SK-N-SH (cell line): ENCODE measurements at regions not wholly inside any gene's neighbourhood (a gene's known extent, or its start where the extent isn't known, plus 50 kb on each side); places are given as distances from the start of the nearest gene placed in this dataset.

Source experiments
- CTCF ChIA-PET: fragments of 300-600, 350-600 bp; formaldehyde crosslinking; extraction: SDS; loops from one replicate; lab custom pipeline; 2021; lab: Yijun Ruan, JAX
- POLR2A ChIA-PET: fragments of 350-600 bp; sonication (Branson Sonifier 250); formaldehyde crosslinking; extraction: SDS; loops from one replicate; lab custom pipeline; 2020; ENCODE audit warnings: antibody characterized with exemption, inconsistent platforms; lab: Yijun Ruan, JAX
- DNase-seq: peaks from one replicate; pipeline ENCODE4 v3.0.0; 2012
- H2AFZ ChIP-seq: fragments of 200-600 bp; sonication (generic); 2 replicates; pipeline ENCODE4 v1.8.1; 2016; ENCODE audit warnings: antibody characterized with exemption, mild to moderate bottlenecking, low read depth
- H3F3A ChIP-seq: fragments of 200-600 bp; sonication (generic); replicated peaks from 2 replicates; pipeline ENCODE3; 2016; ENCODE audit warnings: antibody characterized with exemption, mild to moderate bottlenecking; ENCODE audit not compliant: insufficient read depth
- H3K27ac ChIP-seq, 2 experiments: fragments of 200-500 bp in 1 of 2; fragments of 200-600 bp in 1 of 2; sonication (Bioruptor generic) in 1 of 2; sonication (generic), shearing (Covaris generic) in 1 of 2; 2 replicates each; pipeline versions ENCODE4 v1.5.1 to v1.6.1; 2014 to 2016; ENCODE audit warnings: low read depth in 2 of 2, inconsistent platforms in 1 of 2, low read length in 1 of 2, mild to moderate bottlenecking in 1 of 2, mixed read lengths in 1 of 2
- H3K27me3 ChIP-seq: fragments of 200-600 bp; sonication (generic), shearing (Covaris generic); 2 replicates; pipeline ENCODE4 v1.6.1; 2016; ENCODE audit warnings: mixed run types; ENCODE audit not compliant: insufficient read depth
- H3K36me3 ChIP-seq, 2 experiments: fragments of 200-500 bp in 1 of 2; fragments of 200-600 bp in 1 of 2; sonication (Bioruptor generic) in 1 of 2; sonication (generic) in 1 of 2; replicated peaks in 1 of 2; 2 replicates each; pipeline versions ENCODE3 to v1.5.1; 2014 to 2016; ENCODE audit warnings: low read length in 1 of 2, mild to moderate bottlenecking in 1 of 2; ENCODE audit not compliant: insufficient read depth in 2 of 2, control insufficient read depth in 1 of 2
- H3K4me1 ChIP-seq, 2 experiments: fragments of 200-500 bp in 1 of 2; fragments of 200-600 bp in 1 of 2; sonication (Bioruptor generic) in 1 of 2; sonication (generic), shearing (Covaris generic) in 1 of 2; 2 replicates each; pipeline versions ENCODE4 v1.5.1 to v1.6.1; 2014 to 2016; ENCODE audit warnings: low read depth in 1 of 2, low read length in 1 of 2, mixed run types in 1 of 2; ENCODE audit not compliant: insufficient read depth in 2 of 2, control insufficient read depth in 1 of 2
- H3K4me2 ChIP-seq: fragments of 200-600 bp; sonication (generic), shearing (Covaris generic); 2 replicates; pipeline ENCODE4 v1.6.1; 2017; ENCODE audit warnings: mixed run types
- H3K4me3 ChIP-seq, 2 experiments: fragments of 200-500 bp in 1 of 2; fragments of 200-600 bp in 1 of 2; sonication (Bioruptor generic) in 1 of 2; sonication (generic), shearing (Covaris generic) in 1 of 2; 2 replicates each; pipeline versions ENCODE4 v1.5.1 to v1.8.1; 2014 to 2016; ENCODE audit warnings: low read depth in 2 of 2, inconsistent platforms in 1 of 2, low read length in 1 of 2, mild to moderate bottlenecking in 1 of 2, mixed read lengths in 1 of 2, moderate library complexity in 1 of 2
- H3K79me2 ChIP-seq: fragments of 200-600 bp; sonication (generic); 2 replicates; pipeline ENCODE4 v1.8.1; 2017; ENCODE audit warnings: mild to moderate bottlenecking; ENCODE audit not compliant: insufficient read depth
- H3K9ac ChIP-seq: fragments of 200-600 bp; sonication (generic); 2 replicates; pipeline ENCODE4 v1.6.1; 2017; ENCODE audit warnings: mixed run types
- H3K9me2 ChIP-seq: fragments of 200-600 bp; sonication (generic); 2 replicates; pipeline ENCODE4 v1.6.1; 2017; ENCODE audit warnings: mixed run types
- H3K9me3 ChIP-seq: fragments of 200-600 bp; sonication (generic); 2 replicates; pipeline ENCODE4 v1.6.1; 2017; ENCODE audit warnings: mixed run types, mild to moderate bottlenecking, moderate library complexity
- H4K20me1 ChIP-seq: fragments of 200-600 bp; sonication (generic); 2 replicates; pipeline ENCODE4 v1.6.1; 2017; ENCODE audit warnings: mild to moderate bottlenecking, mixed run types; ENCODE audit not compliant: insufficient read depth
- ELF1 ChIP-seq: IDR thresholded peaks from 2 replicates; pipeline ENCODE4 v1.4.0; 2012
- EP300 ChIP-seq, 2 experiments: IDR thresholded peaks; 2 replicates each; pipeline versions ENCODE4 v1.4.0 to v1.6.1; 2012; ENCODE audit warnings: borderline replicate concordance in 1 of 2, low read depth in 1 of 2, low read length in 1 of 2
- EZH2phosphoT487 ChIP-seq: fragments of 200-600 bp; sonication (generic); IDR thresholded peaks from 2 replicates; pipeline ENCODE4 v1.6.1; 2017; ENCODE audit warnings: low read depth, mixed run types, mild to moderate bottlenecking, antibody characterized with exemption, moderate library complexity, borderline replicate concordance
- FOSL2 ChIP-seq: IDR thresholded peaks from 2 replicates; pipeline ENCODE4 v1.4.0; 2012; ENCODE audit warnings: low read depth, mild to moderate bottlenecking, moderate library complexity, borderline replicate concordance
- FOXJ3 ChIP-seq: sonication (generic); formaldehyde crosslinking; IDR thresholded peaks from 2 replicates; pipeline ENCODE4 v1.5.1; 2020; ENCODE audit warnings: mild to moderate bottlenecking, missing genetic modification reagents
- FOXM1 ChIP-seq: IDR thresholded peaks from 2 replicates; pipeline ENCODE4 v1.4.0; 2012; ENCODE audit warnings: low read depth, mild to moderate bottlenecking
- JUND ChIP-seq: IDR thresholded peaks from 2 replicates; pipeline ENCODE4 v1.4.0; 2012
- PBX3 ChIP-seq: IDR thresholded peaks from 2 replicates; pipeline ENCODE4; 2012
- POLR2AphosphoS5 ChIP-seq: IDR thresholded peaks from 2 replicates; pipeline ENCODE4 v1.6.1; 2012; ENCODE audit warnings: low read depth, low read length
- RAD21 ChIP-seq: IDR thresholded peaks from 2 replicates; pipeline ENCODE4 v1.6.1; 2012; ENCODE audit warnings: mild to moderate bottlenecking, low read length
- REST ChIP-seq: IDR thresholded peaks from 2 replicates; pipeline ENCODE4 v1.6.1; 2012; ENCODE audit warnings: mild to moderate bottlenecking, low read depth, low read length, moderate library complexity
- RXRA ChIP-seq: IDR thresholded peaks from 2 replicates; pipeline ENCODE4 v1.4.0; 2012; ENCODE audit warnings: low read depth, mild to moderate bottlenecking, borderline replicate concordance
- SMC3 ChIP-seq: IDR thresholded peaks from 2 replicates; pipeline ENCODE4 v1.6.1; 2012; ENCODE audit warnings: low read depth, low read length, improper control_type of control experiment
- TAF1 ChIP-seq: IDR thresholded peaks from 2 replicates; pipeline ENCODE4 v1.6.1; 2012; ENCODE audit warnings: low read depth, mild to moderate bottlenecking, low read length, moderate library complexity, borderline replicate concordance
- TEAD4 ChIP-seq: IDR thresholded peaks from 2 replicates; pipeline ENCODE4 v1.4.0; 2012; ENCODE audit warnings: mild to moderate bottlenecking, borderline replicate concordance; ENCODE audit not compliant: insufficient read depth
- USF1 ChIP-seq: IDR thresholded peaks from 2 replicates; pipeline ENCODE4 v1.4.0; 2012; ENCODE audit warnings: low read depth, borderline replicate concordance
- WGBS: methylation state at CpG from one replicate; pipeline ENCODE4 v1.1.6; 2017; ENCODE audit warnings: low lambda C conversion rate; 5-methylcytosine and 5-hydroxymethylcytosine counted together
- TF ChIP-seq, protein P1 (sequence below): fragments of 200-600 bp; sonication (generic); IDR thresholded peaks from 2 replicates; pipeline ENCODE4 v1.6.1; 2017; ENCODE audit warnings: antibody characterized with exemption, mild to moderate bottlenecking, moderate library complexity

- H3K9me3 ChIP-seq = no peaks in the 10 kb centered on the region
- no peak overlapping the region for H3K4me3 ChIP-seq
- no peaks in the 10 kb centered on the region for H3F3A ChIP-seq
- DNase-seq = no peak
- no peak overlapping the region for H3K4me2 ChIP-seq
- H3K27ac ChIP-seq = no peak overlapping the region
- H3K4me1 ChIP-seq = peaks cover under 1 to 5% of the 10 kb centered on the region in 2 experiments; a peak in 1 of 4 replicates
- H2AFZ ChIP-seq = no peak overlapping the region
- 91% methylated on average over 3 of the region's 3 CpGs for WGBS
- ChIA-PET CTCF (no interaction called here), POLR2A (no interaction called here)
- H3K27me3 ChIP-seq = no peaks in the 10 kb centered on the region
- H3K79me2 ChIP-seq = no peaks in the 10 kb centered on the region
- no peak overlapping the region for H3K9ac ChIP-seq
- H3K9me2 ChIP-seq = no peaks in the 10 kb centered on the region
- H4K20me1 ChIP-seq = no peaks in the 10 kb centered on the region
- no peaks in the 10 kb centered on the region for H3K36me3 ChIP-seq
- TF ChIP-seq JUND (no peak), SMC3 (no peak), RAD21 (no peak), TAF1 (no peak), POLR2AphosphoS5 (no peak), EZH2phosphoT487 (no peak), REST (no peak), FOXM1 (no peak), TEAD4 (no peak), EP300 (IDR thresholded peaks at IDR 0.05; ENCODE audit: borderline replicate concordance in 1 of 2, low read depth in 1 of 2, low read length in 1 of 2) (no peak), RXRA (no peak), FOSL2 (no peak), PBX3 (no peak), USF1 (no peak), ELF1 (no peak), FOXJ3 (CRISPR knock-in tag) (no peak)
- TF ChIP-seq, protein P1, sequence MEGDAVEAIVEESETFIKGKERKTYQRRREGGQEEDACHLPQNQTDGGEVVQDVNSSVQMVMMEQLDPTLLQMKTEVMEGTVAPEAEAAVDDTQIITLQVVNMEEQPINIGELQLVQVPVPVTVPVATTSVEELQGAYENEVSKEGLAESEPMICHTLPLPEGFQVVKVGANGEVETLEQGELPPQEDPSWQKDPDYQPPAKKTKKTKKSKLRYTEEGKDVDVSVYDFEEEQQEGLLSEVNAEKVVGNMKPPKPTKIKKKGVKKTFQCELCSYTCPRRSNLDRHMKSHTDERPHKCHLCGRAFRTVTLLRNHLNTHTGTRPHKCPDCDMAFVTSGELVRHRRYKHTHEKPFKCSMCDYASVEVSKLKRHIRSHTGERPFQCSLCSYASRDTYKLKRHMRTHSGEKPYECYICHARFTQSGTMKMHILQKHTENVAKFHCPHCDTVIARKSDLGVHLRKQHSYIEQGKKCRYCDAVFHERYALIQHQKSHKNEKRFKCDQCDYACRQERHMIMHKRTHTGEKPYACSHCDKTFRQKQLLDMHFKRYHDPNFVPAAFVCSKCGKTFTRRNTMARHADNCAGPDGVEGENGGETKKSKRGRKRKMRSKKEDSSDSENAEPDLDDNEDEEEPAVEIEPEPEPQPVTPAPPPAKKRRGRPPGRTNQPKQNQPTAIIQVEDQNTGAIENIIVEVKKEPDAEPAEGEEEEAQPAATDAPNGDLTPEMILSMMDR = no peak
- TF ChIP-seq, all 33 proteins: peak for 0
Observed at GRCh38 chr2:234157817-234158588, 107.5 kb downstream of the SPP2 start.
